ENCODE measurements at regions not wholly inside any gene's neighbourhood (a gene's known extent, or its start where the extent isn't known, plus 50 kb on each side); places are given as distances from the start of the nearest gene placed in this dataset.

DNA sequence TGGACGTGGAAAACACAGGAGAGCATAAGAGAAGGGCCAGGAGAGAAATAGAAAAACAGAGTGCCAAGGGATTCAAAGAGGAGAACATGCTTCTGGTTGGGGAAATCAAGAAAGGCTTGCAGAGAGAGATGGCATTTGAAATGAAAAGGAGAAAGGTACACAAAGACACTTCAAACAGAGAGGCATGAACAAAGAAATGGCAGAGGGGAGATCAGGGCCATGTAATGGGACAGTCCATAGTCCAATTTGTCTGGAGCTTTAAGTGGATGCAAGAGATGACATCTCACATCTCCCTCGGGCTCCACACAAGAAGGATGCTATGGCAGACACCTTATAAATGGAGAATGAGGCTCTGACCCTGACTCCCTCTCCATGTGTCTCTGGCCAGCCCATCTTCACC is 331.1 kb downstream of the MLLT3 start:
- DNase-seq, result no peak

DNA sequence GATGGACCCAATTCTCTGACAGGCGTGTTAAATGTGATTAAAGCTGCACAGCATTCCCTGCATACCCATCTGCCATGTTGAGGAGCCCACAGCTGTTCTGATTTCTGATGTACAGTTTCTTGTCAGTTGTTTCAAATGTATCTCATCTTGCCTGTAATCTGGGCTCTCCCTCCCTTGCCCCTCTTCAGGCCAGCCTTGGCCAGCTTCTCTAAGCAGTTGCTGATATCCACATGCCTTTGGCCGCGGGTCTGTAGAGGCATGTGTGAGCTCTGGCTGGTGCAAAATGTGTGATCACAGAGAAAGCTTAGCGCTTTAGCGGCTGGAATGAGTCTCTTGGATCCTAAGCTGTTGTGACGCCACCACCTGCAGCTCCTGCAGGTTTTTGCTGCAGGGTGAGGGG is 332.0 kb downstream of the MLLT3 start:
- DNase-seq, result no peak

DNA sequence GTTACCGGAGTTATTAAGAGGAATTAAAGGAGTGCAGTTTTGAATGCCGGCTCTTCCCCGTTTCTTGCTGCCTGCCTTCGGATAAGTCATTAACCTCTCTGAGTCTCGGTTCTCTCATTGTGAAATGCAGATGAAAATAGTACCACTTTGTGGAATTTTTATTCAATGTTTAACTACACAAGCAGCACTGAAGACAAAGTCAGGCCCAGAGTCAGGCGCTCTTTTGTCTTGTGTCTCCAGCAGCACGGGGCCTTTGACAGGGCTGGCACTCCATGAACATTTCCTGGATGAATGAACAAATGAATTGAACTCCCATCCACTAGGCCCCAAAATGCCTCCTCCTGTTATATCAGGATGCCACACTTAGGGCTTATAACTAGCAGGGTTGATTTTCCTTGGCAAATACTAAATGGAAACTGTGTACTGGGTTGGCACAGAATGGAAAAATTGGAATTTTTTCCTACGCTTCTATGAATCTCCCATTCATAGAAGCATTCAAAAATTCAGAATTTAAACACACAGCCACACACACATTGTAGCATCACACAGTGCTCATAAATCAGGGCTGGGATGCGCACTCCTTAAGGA is 332.8 kb downstream of the MLLT3 start:
- DNase-seq, result no peak

DNA sequence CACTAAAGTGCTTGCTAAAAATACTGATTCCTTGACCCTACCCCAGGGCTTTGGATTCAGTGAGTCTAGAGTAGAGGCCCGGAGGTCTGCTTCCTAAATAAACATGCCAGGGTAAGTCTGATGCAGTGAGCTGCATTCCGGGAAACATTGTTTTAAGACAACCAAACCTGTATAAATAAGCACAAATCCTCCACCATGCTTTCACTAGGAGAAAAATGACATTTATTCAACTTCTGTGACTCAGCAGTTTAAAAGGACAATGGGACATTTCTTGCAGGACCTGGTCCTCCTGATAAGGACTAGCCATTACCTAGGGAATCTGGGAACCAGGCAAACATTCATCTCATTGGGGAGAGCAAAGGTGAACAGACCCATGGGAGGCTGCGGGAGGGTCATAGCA is 335.3 kb downstream of the MLLT3 start:
- peak; percentile 53 for DNase-seq

DNA sequence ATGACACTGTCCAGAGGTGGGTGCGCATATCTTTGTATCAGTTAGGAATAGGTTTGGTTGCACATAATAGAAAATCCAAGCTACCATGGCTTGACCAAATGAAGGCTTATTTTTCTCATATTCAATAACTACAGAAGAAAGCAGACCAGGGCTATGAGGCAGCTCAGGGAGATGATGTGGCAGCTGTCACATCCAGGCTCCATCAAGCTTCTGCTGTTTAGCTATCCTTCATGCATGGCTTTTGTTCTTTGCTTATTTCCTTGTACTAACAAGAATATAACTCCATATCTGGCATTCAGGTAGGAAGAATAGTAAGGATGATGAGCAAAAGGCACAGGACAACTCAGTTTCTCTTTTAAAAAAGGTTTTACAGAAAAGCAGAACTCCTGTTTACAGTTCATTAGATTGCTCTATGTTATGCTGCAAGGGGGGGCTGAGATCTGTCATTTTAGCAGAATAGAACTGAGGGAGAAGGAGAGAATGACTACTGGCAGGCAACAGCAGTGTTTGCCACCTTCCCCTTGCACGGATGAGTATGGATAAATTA is 336.1 kb downstream of the MLLT3 start:
- DNase-seq, result no peak

DNA sequence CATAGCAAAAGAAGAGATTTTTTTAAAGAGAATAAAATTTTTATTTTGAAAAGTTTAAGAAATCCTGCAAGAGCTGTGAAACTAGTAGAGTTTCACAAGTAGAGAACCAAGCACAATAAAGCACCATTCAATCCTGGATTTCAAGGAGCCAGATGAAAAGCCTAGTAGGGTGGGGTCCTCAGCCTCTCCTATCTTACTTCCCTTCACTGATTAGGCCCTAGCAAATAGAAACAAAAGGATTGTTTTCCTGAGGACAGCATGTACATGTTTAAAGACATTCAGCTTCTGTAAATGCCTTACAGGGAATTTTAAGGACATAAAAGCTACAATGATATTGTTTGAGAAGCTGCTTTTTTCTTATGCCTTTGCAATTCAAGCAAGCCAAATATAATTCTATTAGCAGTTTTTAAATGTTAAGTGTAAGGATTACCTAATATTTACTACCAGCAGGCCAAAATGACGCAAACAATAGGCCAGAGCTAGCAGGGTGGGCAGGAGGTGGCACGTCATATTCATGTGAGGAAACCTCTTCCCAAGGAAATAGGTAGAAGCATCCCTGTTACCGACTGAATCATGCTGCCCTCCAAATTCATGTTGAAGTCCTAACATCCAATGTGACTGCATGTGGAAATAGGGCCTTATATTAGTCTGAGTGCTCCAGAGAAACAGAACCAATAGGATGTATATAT is 337.6 kb downstream of the MLLT3 start:
- DNase-seq, result no peak

DNA sequence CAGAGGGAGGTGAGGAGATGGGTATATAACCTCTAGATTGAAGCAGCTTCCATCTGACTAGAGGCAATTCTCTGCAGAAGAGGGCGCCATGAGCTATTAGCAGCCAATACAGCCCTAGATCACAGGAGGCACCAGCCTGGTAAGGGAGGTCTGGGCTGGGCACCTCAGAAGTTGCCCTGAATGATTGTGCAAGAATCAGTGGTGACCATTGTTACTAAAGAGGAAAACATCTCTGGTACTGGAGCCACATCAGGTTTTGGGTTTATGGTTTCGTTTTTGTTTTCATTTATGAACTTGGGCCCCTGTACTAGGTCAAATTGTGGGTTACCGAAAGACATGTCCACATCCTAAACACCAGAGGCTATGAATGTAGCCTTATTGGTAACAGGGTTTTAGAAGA is 342.0 kb downstream of the MLLT3 start:
- DNase-seq, result no peak

DNA sequence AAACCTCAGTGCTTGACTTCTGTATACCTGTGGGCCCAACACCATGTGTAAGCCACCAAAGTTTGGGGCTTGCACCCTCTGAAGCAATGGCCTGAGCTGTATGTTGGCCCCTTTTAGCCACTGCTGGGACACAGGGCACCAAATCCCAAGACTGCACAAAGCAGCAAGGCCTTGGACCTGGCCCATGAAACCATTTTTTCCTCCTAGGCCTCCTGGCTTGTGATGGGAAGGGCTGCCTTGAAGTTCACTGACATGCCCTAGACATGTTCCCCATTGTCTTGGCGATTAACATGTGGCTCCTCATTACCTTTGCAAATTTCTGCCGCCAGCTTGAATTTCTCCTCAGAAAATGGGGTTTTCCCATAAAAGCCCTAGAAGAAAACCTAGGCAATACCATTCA is 345.5 kb downstream of the MLLT3 start:
- no peak for DNase-seq

DNA sequence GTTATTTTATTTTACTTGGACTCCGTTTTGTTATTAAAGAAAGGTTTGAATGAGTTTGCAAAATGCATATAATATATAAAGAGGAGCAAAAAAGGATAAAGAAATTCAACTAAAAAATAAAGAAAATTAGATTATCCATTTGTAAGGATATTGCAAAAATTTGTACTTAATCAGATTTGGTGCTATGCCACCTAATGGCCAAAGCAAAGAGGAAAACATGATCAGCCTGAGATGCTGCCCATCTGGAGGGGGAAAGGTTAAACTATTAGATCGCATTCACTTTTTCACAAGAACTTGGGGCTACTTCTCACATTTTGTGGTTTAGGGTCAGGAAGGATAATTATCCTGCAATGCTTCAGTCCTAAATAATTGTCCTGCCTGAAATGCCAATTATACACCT is 350.6 kb downstream of the MLLT3 start:
- DNase-seq, result no peak

DNA sequence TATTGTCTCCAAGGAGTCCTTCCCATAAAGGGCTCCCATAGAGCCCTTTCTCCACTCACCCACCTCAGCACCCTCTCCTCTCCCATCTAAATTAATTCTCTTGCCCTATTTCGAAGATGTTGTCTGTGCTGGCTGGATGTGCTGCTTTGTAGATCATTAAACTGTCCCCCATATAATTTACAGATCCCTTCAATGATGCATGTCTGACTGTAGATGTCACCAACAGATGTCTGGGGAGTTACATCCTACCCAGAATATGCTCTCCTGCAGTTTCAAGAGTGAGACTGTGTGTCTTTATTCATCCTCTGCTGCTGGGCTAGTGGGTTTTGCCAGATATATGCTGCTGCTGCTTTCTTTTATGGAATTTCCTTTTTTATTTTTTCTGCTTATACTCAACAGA is 351.2 kb downstream of the MLLT3 start:
- DNase-seq, result peak; percentile 35

DNA sequence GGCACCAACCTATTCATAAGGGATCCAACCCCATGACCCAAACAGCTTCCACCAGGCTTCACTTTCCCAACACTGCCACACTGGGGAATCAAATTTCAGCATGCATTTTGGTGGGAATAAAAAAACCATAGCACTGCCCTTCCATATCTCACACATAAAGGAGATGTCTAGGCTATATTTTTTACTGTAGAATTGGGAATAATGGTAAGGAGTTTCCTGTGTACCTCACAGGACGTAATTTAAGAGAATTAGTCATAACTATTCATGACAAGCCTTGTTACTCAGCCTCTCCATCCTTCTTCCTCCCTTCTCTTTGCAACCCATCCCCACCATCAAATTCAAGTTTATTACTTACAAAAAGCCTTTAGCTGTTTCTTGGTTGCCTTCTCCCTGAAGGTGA is 352.1 kb downstream of the MLLT3 start:
- peak; percentile 14 for DNase-seq

DNA sequence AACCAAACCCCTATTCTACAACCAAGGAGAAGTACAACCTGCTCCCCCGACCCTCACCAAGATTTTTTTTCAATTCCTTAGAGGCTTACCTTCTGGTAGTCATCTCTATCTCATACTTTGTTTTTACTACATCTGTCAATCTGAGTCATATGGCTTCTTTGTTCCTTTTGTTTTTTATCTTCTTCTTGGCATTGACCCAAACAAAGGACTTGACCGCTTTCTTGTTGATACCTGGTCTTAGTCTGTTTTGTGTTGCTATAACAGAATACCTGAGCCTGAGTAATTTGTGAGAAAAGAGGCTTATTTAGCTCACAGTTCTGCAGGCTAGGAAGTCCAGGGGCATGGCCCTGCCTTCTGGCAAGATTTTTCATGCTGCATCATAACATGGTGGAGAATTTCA is 352.7 kb downstream of the MLLT3 start:
- no peak for DNase-seq

DNA sequence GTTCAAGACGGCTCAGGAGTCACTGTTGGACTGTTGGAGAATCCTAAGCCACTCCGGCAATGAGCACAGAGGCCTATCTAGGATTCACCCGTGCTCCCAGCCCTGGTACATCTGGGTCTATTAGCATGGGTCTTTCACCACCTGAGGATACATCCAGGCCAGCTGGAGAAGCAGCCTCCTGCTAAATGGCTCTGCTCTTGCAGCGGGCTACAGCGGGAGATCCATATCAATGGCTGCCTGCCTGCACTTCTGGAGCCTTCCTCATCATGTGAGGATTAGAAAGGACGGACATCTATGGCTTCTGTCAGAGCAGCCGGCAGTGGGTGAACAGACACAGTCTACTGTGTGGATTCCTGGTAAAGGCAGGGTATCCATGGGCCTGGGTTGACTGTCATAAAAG is 357.4 kb downstream of the MLLT3 start:
- DNase-seq, result no peak

DNA sequence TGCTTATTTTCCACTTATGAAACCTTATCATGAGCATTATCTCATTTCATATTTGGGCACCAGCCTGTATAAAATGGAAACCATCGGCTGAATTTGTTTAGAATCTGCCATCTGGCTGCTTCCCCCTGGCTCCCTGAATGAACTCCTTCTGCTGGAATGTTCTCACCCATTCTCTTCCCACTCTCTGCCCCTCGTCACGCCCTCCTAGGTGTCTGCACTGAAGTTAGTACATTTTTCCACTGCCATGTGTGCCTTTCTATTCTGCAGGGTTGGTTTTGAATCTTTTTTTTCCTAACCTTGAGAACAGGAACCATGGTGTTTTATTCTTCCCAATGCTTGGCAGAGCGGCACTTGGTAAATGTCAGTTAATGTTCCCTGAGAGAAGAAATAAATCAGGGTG is 359.7 kb downstream of the MLLT3 start:
- no peak for DNase-seq

DNA sequence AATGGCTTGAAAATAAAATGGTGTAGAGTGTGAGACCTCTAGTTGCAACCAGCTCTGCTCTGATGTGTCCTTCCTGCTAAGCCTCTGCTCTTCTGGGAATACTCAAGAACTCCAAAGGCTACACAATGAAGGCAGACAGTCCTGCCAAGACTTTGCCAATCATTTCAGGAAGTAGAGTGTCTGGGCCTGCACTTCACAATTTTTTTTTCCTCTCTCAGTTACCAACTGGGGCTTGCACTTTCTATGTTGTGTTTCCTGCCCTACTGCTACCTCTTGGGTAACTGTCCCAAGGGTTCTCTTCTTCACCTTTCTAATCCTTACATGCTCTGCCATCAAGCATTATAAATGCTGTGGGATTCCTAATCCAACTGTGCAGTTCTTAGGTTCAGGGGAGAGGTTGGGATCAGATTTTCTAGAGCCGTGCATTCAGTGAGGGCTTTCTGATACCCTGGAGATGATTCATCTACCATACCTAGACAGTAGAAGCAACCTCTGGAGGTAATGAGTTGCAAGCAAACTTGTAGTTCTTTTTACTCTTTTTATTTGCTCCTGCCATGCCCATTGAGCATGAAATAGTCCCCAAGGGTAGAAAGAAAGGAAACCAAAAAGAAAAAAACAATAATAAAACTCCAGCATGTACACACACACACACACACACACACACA is 365.9 kb downstream of the MLLT3 start:
- DNase-seq, result no peak

DNA sequence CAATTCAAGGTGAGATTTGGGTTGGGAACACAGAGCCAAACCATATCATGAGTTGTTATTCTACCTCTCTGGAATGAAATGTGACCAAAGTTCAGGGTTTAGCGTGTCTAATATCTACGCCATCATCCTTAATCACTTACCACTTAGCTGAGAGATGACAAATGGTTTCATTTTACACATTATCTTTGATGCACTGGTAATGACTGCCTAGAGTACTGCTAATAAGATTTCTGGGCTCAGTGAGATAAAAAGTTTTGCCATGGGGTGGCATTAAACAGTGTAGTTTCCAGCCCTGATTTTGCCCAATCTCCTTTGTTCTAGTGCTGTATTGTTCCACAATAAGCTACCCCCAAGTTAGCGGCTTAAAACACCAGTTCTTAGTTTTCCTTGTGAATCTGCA is 367.2 kb downstream of the MLLT3 start:
- no peak for DNase-seq

DNA sequence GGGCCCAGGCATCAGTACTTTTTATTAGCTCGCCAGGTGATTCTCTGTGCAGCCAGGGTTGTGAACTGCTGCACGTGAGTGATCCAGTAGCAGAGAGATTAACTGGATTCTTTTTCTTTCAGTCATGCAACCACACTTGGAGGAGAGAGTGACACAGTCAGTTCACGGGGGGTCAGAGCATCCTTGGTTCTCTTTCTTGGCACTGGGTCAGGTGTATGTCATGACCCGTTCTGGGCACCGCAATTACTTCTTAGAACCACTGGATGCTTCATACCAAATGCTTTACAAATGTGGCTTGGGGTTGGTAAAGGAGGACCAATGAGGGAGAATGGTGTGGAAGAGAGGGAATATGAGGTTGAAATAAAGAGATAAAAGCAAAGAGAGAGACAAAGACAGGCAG is 368.7 kb downstream of the MLLT3 start:
- peak; percentile 20 for DNase-seq

DNA sequence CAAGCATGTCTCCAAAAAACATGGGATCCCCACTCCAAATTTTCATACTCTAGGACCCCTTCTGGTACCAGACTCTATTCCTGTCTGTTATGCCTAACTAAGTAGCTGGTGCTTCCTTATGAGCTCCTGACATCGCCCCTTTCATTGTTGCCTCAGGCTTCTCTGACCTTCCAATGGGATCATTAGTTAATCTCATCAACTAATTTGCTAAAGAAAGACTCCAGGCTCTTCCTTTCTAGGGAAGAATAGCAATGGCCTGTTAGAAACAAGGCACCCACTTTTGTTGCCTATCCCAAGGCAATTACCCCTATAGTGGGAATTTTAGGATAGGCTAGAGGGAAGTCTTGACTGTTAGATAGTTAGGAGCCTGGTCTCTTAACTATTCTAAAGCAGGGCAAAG is 369.5 kb downstream of the MLLT3 start:
- DNase-seq, result no peak

DNA sequence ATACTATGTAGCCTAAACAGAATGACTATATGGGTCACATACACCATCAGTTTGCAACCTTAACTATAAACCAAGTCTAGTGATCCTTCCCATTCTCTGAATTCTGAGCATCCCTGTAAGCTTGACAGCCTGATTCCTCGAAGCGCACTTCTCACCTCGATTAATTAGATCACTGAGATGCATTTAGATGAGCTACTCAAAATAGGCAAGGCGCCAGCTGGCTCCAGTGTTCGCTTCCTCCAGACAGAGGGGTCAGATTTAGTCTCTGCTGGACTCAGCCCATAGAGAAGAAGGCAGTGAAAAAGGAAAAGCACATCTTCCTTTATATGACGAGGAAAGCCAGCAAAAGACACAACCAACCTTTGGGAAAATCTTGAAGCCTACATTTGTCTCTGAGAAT is 371.5 kb downstream of the MLLT3 start:
- no peak for DNase-seq

DNA sequence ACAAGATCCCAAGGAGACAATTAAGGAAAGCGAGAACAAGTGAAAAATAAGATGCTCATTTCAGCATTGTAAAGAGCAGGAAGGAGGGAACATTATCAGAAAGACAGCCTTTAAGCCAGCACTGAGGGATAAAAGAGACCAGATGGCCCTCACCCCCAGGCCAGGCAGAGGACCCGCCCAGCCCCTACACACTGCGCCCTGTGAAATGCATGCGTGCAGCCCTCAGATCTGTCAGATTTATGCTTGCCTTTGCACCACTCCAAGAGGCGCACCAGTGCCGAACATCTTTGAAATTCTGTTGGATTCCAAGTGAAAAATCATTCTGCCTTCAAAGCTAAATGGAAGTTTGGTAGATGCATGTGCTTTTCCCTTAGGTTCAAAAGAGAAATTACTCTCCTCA is 378.0 kb downstream of the MLLT3 start:
- no peak for DNase-seq

DNA sequence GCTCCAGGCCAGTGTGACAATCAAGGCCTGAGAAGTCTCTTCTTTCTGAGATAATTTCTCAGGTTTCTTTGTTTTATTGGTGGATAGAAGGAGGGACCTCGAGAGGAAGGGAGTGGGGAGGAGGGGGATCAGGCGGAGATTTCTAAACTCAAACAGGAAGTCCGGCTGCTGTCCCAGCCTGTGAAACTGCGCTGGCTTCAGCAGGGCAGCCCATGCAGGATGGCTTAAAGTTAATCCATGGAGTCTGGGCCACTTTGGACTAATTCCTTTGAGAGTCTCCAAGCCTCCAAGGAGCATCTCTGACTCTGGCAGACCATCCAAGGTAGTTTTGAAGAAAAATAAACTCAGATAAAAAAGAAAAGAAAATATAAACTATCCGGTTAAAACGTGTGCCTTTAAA is 378.5 kb downstream of the MLLT3 start:
- no peak for DNase-seq

DNA sequence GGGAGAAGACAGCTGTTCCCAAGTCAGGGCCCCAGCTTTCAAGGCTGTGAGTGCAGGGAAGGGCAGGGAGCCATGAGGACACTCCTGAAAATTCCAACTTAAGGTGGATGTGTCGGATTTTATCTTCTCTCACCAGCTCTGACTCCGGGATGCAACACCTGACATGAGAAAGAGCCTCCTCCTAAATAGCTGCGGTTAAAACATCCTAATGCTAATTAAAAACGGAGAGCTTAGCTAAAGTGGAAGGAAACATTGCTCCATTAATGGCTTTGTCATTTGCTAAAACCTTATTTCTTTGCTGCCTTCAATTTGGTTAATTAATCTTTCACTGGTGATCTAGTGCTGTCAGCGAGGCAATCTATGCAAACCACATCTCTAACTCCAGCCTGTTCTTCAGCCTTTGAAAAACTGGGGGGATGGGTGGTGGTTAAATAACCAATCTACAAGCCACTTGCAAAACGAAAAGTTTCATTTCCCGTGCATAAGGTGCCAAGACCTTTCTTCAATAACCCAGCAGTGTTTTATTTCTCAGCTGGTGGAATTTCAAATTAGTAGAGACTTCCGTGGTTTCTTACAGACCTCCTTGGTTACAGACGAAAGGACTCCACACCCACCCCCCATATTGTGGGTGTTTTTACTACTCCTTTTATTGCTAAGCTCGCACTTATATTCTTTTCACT is 379.6 kb downstream of the MLLT3 start:
- no peak for DNase-seq

DNA sequence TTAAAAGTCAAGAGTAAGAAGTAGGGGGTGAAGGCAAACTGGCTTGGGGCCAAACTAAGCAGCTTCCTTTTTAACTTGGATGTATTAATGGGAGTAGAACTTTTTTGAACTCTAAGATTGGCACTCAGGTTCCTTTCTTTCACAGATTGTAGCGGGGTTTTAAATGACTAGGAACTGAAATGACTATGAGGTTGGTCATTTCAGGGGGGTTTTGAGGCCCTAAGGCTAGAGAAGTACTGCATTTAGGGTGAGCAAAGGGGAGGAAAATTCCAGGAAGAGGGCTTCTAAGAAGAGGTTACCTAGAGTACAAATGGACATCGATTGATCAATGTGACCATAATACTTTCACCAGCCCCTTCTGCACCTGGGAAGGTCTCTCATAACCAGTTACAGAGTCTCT is 381.8 kb downstream of the MLLT3 start:
- no peak for DNase-seq

DNA sequence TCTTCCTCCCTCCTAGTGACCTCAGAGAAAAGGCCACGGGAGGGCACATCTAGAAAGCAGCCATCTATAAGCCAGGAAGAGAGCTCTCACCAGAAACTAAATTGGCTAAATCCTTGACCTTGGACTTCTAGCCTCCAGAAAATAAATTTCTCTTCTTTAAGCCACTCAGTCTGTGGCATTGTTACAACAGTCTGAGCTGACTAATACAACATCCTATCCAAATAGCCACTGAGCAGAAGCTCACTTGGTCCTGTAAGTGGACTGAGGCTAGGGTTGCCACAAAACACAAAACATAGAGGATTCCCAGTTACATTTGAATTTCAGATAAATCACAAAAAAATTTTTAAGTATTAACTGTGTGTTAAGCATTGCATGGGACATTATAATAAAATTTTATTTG is 383.4 kb downstream of the MLLT3 start:
- no peak for DNase-seq
